ENCODE measurements at regions not wholly inside any gene's neighbourhood (a gene's known extent, or its start where the extent isn't known, plus 50 kb on each side); places are given as distances from the start of the nearest gene placed in this dataset.

DNA sequence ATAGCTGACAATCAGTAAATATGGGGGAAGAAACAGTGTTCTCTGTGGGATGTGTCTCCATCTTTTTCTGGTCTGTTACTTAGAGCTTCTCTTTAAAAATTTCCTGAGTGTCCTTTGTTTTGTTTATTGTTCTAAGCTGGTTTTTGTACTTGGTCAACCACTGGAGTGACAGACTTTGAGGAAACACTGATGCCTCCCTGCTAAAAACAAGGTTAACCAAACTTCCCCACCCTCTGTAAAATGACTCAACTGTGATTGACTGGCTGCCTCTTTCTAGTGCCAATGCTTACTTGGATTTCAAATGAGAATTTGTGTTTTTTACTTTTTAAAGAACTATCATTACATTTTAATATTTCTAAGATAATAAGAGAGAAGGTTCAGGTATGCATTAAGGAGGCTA lies 65.1 kb upstream of the SPINK5 start:
- TF ChIP-seq, protein P1, sequence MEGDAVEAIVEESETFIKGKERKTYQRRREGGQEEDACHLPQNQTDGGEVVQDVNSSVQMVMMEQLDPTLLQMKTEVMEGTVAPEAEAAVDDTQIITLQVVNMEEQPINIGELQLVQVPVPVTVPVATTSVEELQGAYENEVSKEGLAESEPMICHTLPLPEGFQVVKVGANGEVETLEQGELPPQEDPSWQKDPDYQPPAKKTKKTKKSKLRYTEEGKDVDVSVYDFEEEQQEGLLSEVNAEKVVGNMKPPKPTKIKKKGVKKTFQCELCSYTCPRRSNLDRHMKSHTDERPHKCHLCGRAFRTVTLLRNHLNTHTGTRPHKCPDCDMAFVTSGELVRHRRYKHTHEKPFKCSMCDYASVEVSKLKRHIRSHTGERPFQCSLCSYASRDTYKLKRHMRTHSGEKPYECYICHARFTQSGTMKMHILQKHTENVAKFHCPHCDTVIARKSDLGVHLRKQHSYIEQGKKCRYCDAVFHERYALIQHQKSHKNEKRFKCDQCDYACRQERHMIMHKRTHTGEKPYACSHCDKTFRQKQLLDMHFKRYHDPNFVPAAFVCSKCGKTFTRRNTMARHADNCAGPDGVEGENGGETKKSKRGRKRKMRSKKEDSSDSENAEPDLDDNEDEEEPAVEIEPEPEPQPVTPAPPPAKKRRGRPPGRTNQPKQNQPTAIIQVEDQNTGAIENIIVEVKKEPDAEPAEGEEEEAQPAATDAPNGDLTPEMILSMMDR (IDR thresholded peaks at IDR 0.05; ENCODE audit: low read depth, low read length, poor library complexity, severe bottlenecking) = no peak
- TF ChIP-seq EZH2phosphoT487 (IDR thresholded peaks at IDR 0.05; ENCODE audit: borderline replicate concordance, low read length) = no peak

Measured in DOHH2 (cell line).